ENCODE measurements at regions not wholly inside any gene's neighbourhood (a gene's known extent, or its start where the extent isn't known, plus 50 kb on each side); places are given as distances from the start of the nearest gene placed in this dataset.

DNA sequence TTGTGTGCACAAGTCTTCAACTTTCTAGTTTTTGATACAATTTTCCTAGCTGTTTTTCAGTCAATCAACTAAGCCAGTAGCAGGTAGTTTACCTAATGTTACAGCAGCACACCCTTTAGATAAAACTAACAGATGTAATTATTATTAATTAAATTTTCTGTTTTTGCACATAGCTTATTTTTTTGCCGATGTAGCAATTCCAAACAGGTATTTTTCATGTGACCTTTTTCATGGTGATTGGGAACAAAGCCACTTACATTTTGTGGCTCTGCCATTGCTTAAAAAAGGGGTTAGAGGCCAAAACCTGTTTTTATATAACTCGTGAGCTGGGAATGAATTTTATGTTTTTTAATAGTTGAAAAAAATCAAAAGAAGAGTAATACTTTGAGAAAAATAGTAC, 724.5 kb downstream of the FAM181B start:
- no peak for TF ChIP-seq ZNF274 (IDR thresholded peaks at IDR 0.05; ENCODE audit: low read depth, low read length)
- no peak for TF ChIP-seq SUZ12 (IDR thresholded peaks at IDR 0.05; ENCODE audit: extremely low read depth, insufficient read depth, insufficient read length)
- no peak for TF ChIP-seq YY1 (IDR thresholded peaks at IDR 0.05; ENCODE audit: insufficient read depth, insufficient read length)
- H3K36me3 ChIP-seq (ENCODE audit: insufficient read depth, insufficient read length, low read length) = no peaks in the 10 kb centered on the region
- no peaks in the 10 kb centered on the region; the same call in 1 of the 2 replicates for H3K9me3 ChIP-seq (ENCODE audit: insufficient read depth, low read length)
- DNase-seq (ENCODE audit: low read depth, low spot score) = no peak
- no peaks in the 10 kb centered on the region for H3K27me3 ChIP-seq (ENCODE audit: insufficient read depth, insufficient read length)
- no peak overlapping the region for H3K4me3 ChIP-seq (ENCODE audit: insufficient read length, low read depth)
- no peak overlapping the region for H3K9ac ChIP-seq (ENCODE audit: insufficient read length, low read depth)
- H3K4me1 ChIP-seq (ENCODE audit: insufficient read depth, insufficient read length) = no peaks in the 10 kb centered on the region

GRCh38 chr11:82007521-82007920, 726.1 kb downstream of the FAM181B start:
- Histone ChIP-seq H3K9me3 (ENCODE audit: insufficient read depth, low read length) (no peaks in the 10 kb centered on the region; the same call in 1 of the 2 replicates), H3K27me3 (ENCODE audit: insufficient read depth, insufficient read length) (no peaks in the 10 kb centered on the region), H3K4me3 (ENCODE audit: insufficient read length, low read depth) (no peak overlapping the region), H3K9ac (ENCODE audit: insufficient read length, low read depth) (no peak overlapping the region), H3K4me1 (ENCODE audit: insufficient read depth, insufficient read length) (no peaks in the 10 kb centered on the region), H3K36me3 (ENCODE audit: insufficient read depth, insufficient read length, low read length) (no peaks in the 10 kb centered on the region)
- DNase-seq (ENCODE audit: low read depth, low spot score) = no peak
- TF ChIP-seq ZNF274 (IDR thresholded peaks at IDR 0.05; ENCODE audit: low read depth, low read length) (no peak), YY1 (IDR thresholded peaks at IDR 0.05; ENCODE audit: insufficient read depth, insufficient read length) (no peak), SUZ12 (IDR thresholded peaks at IDR 0.05; ENCODE audit: extremely low read depth, insufficient read depth, insufficient read length) (no peak)

DNA sequence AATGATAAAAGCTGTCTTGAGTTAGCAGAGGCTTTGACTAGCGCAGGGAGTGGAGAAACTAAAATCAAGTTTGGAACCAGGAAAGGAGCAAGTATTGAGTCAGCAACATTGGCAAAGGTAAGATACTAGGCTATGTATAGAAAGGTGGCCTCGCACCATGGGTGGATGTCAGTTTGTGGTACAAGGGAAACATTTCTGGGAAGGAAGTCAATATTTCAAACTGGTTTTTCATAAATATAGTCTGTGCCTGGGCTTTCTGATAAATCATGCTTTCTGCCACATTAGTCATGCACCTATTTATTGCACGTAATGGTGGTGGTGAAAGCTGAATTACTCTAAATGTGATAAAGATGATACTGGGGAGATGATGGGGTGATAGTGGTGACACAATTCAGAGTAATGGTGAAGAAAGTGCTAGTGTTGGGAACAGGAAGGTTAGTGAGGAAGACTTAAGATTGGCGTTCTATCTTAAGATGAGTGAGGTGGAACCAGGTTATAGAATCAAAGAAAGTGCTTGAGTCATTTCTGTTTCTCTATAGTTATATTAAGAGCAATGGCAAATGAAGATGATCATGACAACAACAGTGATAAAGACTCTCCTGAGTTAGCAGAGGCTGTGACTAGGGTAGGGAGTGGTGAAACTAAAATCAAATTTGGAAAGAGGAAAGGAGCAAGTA, 729.0 kb downstream of the FAM181B start:
- Histone ChIP-seq H3K9ac (ENCODE audit: insufficient read length, low read depth) (no peak overlapping the region), H3K36me3 (ENCODE audit: insufficient read depth, insufficient read length, low read length) (no peaks in the 10 kb centered on the region), H3K9me3 (ENCODE audit: insufficient read depth, low read length) (no peaks in the 10 kb centered on the region; the same call in 1 of the 2 replicates), H3K27me3 (ENCODE audit: insufficient read depth, insufficient read length) (no peaks in the 10 kb centered on the region), H3K4me1 (ENCODE audit: insufficient read depth, insufficient read length) (no peaks in the 10 kb centered on the region), H3K4me3 (ENCODE audit: insufficient read length, low read depth) (no peak overlapping the region)
- TF ChIP-seq ZNF274 (IDR thresholded peaks at IDR 0.05; ENCODE audit: low read depth, low read length) (no peak), YY1 (IDR thresholded peaks at IDR 0.05; ENCODE audit: insufficient read depth, insufficient read length) (no peak)
- no peak for DNase-seq (ENCODE audit: low read depth, low spot score)

DNA sequence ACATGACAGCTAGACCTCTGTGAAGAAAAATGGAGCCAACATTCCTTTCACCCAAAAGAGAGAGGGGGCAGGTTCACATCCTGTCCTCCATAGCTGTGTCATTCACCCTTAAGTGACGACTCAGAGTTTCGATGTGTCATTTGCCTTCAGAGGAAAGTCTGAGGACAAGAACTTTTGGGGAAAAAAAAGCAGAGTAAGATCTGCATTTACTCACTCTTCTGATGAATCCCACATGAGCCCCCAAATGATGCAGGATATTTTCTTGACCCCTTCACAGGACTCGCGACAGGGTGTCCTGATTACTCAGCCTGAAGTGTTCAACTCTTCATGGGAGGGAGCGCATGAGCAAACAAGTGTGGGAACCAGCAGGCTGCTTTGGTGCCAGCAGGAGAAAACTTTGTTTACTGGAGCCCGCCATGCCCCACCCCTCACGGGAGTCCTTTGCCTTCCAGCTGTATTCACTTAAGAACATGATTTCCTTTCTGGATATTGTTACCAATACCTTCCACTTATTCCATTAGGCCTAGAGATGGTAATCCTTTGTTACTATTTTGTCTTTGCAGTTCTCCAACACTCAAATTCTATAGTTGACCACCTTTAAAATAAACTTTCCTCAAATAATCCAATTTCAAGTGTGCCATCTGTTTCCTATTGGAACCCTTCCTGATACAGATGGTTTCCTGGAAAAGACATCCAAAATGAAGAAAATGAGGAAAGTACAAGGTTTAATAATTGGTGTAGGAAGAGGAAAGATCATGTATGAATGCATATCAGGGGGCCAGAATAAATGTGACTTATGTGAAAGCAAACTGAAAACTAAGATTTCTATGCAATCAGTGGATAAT, 729.8 kb downstream of the FAM181B start:
- Histone ChIP-seq H3K9me3 (ENCODE audit: insufficient read depth, low read length) (no peaks in the 10 kb centered on the region; the same call in 1 of the 2 replicates), H3K27me3 (ENCODE audit: insufficient read depth, insufficient read length) (no peaks in the 10 kb centered on the region), H3K9ac (ENCODE audit: insufficient read length, low read depth) (no peak overlapping the region), H3K36me3 (ENCODE audit: insufficient read depth, insufficient read length, low read length) (no peaks in the 10 kb centered on the region), H3K4me1 (ENCODE audit: insufficient read depth, insufficient read length) (no peaks in the 10 kb centered on the region), H3K4me3 (ENCODE audit: insufficient read length, low read depth) (no peak overlapping the region)
- DNase-seq (ENCODE audit: low read depth, low spot score) = no peak
- no peak for TF ChIP-seq SUZ12 (IDR thresholded peaks at IDR 0.05; ENCODE audit: extremely low read depth, insufficient read depth, insufficient read length)
- no peak for TF ChIP-seq ZNF274 (IDR thresholded peaks at IDR 0.05; ENCODE audit: low read depth, low read length)
- no peak for TF ChIP-seq YY1 (IDR thresholded peaks at IDR 0.05; ENCODE audit: insufficient read depth, insufficient read length)

- Histone ChIP-seq H3K36me3 (ENCODE audit: insufficient read depth, insufficient read length, low read length) (no peaks in the 10 kb centered on the region), H3K27me3 (ENCODE audit: insufficient read depth, insufficient read length) (no peaks in the 10 kb centered on the region), H3K9ac (ENCODE audit: insufficient read length, low read depth) (no peak overlapping the region), H3K9me3 (ENCODE audit: insufficient read depth, low read length) (no peaks in the 10 kb centered on the region; the same call in 1 of the 2 replicates), H3K4me1 (ENCODE audit: insufficient read depth, insufficient read length) (no peaks in the 10 kb centered on the region), H3K4me3 (ENCODE audit: insufficient read length, low read depth) (no peak overlapping the region)
- DNase-seq (ENCODE audit: low read depth, low spot score) = no peak
- TF ChIP-seq ZNF274 (IDR thresholded peaks at IDR 0.05; ENCODE audit: low read depth, low read length) (no peak), YY1 (IDR thresholded peaks at IDR 0.05; ENCODE audit: insufficient read depth, insufficient read length) (no peak), SUZ12 (IDR thresholded peaks at IDR 0.05; ENCODE audit: extremely low read depth, insufficient read depth, insufficient read length) (no peak)
Observed at GRCh38 chr11:82003024-82003423, 730.6 kb downstream of the FAM181B start.

GRCh38 chr11:81995889-81996288, 737.8 kb downstream of the FAM181B start:
- H3K9me3 ChIP-seq (ENCODE audit: insufficient read depth, low read length) = peaks cover 9% of the 10 kb centered on the region
- no peak overlapping the region for H3K9ac ChIP-seq (ENCODE audit: insufficient read length, low read depth)
- no peaks in the 10 kb centered on the region for H3K4me1 ChIP-seq (ENCODE audit: insufficient read depth, insufficient read length)
- no peak overlapping the region for H3K4me3 ChIP-seq (ENCODE audit: insufficient read length, low read depth)
- DNase-seq (ENCODE audit: low read depth, low spot score) = no peak
- H3K36me3 ChIP-seq (ENCODE audit: insufficient read depth, insufficient read length, low read length) = no peaks in the 10 kb centered on the region
- TF ChIP-seq YY1 (IDR thresholded peaks at IDR 0.05; ENCODE audit: insufficient read depth, insufficient read length) = no peak
- no peak for TF ChIP-seq ZNF274 (IDR thresholded peaks at IDR 0.05; ENCODE audit: low read depth, low read length)
- TF ChIP-seq SUZ12 (IDR thresholded peaks at IDR 0.05; ENCODE audit: extremely low read depth, insufficient read depth, insufficient read length) = no peak
- H3K27me3 ChIP-seq (ENCODE audit: insufficient read depth, insufficient read length) = no peaks in the 10 kb centered on the region

GRCh38 chr11:81993755-81994154, 739.9 kb downstream of the FAM181B start:
- no peak overlapping the region for H3K4me3 ChIP-seq (ENCODE audit: insufficient read length, low read depth)
- no peaks in the 10 kb centered on the region for H3K36me3 ChIP-seq (ENCODE audit: insufficient read depth, insufficient read length, low read length)
- no peak for TF ChIP-seq SUZ12 (IDR thresholded peaks at IDR 0.05; ENCODE audit: extremely low read depth, insufficient read depth, insufficient read length)
- no peak for TF ChIP-seq ZNF274 (IDR thresholded peaks at IDR 0.05; ENCODE audit: low read depth, low read length)
- no peak for TF ChIP-seq YY1 (IDR thresholded peaks at IDR 0.05; ENCODE audit: insufficient read depth, insufficient read length)
- no peaks in the 10 kb centered on the region for H3K27me3 ChIP-seq (ENCODE audit: insufficient read depth, insufficient read length)
- no peak for DNase-seq (ENCODE audit: low read depth, low spot score)
- no peaks in the 10 kb centered on the region for H3K4me1 ChIP-seq (ENCODE audit: insufficient read depth, insufficient read length)
- peaks cover 12% of the 10 kb centered on the region for H3K9me3 ChIP-seq (ENCODE audit: insufficient read depth, low read length)
- no peak overlapping the region for H3K9ac ChIP-seq (ENCODE audit: insufficient read length, low read depth)
